ENCODE measurements at regions not wholly inside any gene's neighbourhood (a gene's known extent, or its start where the extent isn't known, plus 50 kb on each side); places are given as distances from the start of the nearest gene placed in this dataset.
"Not testable (repeated sequence)": the region's sequence is repeated elsewhere in the genome, so short reads cannot be mapped to it uniquely, and the experiment has no call there.

DNA sequence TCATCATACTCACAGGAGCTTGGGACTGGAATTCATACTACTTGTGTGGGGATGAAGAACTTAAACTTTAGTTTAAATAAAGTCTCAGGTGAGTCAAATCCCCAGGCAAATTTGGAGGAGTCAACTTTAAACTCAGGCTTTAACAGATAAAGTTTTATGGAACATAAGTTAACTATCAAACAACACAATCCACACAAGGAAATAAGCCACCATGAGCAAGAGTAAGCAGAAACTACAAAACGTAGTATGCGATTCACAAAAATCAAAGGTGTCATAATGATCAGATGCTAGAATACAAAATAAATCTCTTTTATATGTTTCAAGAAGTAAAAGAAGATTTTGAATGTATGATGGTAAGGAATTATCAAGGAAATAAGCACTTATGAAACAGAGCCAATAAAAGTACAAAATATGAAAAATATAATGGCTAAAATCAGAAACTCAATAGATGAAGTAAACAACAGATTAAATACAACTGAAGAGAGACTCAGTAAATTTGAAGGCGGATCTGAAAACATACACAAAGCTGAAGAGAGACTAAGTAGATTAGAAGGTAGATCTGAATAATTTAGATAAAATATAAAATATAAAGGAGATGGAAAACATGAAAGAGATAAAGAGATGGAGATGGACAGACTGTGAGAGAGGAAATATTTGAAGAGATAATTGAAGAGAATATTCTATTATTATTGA lies 97.5 kb upstream of the TWIST2 start:
- DNase-seq (ENCODE audit: low read depth): no peak

DNA sequence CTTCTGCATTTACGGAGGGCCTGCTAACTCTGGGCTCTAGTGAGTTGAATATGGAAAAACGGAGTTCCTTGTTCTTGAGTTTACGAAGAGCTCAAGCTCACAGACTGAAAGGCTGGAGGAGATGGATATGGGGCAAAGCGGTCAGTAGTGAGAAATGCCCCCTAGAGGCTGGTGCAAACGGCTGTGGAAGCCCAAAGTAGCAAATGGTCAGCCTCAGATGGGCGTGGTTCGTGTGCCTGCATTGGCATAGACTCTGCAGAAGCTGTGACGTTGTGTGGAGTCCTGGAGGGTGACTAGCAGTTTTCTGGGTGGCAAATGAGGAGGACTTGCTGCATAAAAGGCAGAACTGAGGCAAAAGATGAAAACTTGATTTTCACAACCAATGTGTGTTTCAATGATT lies 93.6 kb upstream of the TWIST2 start:
- DNase-seq (ENCODE audit: low read depth): no peak

DNA sequence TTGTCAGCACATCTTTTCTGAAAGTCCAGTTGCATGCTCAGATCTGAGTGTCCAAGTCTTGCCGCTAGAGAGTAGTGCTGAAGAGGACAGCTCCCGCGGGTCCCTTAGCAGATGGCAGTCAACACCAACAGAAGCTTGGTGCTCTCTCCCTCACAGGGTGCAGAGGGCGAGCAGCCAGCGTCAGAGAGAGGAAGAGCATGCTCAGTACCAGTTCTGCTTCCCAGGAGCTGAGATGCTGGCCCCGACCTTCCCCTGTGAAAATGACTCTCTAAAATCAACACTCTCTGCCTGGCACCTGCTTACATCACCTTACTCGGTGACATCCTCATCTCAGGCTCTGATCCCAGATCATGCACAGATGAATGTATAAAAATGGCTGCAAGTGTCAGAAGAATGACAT lies 86.0 kb upstream of the TWIST2 start:
- no peak for DNase-seq (ENCODE audit: low read depth)

DNA sequence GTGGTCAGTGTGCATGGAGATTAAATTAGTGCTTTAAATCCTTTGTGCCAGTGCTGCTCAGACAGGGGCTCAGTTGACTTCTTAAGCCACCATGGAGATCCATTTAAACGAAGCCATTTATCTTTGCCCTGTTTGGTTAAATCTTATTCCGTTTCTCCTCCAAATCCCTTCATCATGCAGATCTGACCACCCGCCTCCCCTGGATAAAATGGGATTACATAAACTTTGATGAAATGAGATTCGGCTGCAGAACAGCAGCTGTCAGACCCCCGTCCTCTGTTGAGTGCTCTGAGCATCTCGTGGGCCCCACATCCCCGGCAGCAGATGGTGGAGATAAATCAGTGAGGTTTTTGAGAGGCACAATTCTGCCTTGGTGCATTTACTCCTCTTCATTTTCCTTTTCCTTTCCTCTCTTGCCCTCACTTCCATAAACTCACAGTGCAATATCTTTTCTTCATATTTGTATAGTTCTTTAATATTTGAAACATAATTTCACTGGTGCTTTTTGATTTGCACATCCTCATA lies 84.4 kb upstream of the TWIST2 start:
- DNase-seq (ENCODE audit: low read depth): no peak

DNA sequence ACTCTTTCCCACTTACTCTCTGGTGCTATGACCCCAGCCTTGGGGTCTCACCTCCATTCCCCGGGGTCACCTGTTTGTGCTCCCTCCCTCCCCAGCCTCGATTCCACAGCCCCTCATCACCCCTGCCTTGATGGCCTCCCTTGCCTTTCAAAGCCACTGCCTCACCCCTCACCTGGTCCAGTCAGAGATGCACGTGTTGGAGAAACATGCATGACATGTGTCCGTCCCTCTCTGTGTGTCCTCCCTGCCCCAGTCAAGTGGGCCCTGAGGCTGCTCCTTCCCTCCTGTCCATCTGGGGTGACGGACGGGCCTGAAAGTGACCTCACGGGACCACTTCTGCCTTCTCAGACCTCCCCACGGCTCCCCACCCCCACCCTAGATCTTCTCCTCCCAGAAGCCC lies 82.3 kb upstream of the TWIST2 start:
- no peak for DNase-seq (ENCODE audit: low read depth)

DNA sequence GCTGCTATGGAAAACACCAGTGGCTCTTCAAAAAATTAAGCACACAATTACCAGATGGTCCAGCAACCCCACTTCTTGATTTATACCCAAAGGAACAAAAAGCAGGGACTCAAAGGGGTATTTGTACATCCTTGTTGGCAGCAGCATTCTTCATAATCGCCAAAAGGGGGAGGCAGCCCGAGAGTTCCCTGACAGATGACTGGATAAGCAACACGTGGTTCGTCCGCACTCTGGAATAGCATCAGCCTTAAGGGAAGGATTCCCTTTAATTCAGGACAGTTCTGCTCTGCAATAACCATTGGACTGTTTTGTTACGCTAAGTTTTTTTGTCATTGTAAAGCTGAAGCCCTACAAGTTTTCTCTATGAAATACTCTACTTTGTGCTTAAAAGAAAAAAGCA lies 76.7 kb upstream of the TWIST2 start:
- DNase-seq (ENCODE audit: low read depth): no peak

DNA sequence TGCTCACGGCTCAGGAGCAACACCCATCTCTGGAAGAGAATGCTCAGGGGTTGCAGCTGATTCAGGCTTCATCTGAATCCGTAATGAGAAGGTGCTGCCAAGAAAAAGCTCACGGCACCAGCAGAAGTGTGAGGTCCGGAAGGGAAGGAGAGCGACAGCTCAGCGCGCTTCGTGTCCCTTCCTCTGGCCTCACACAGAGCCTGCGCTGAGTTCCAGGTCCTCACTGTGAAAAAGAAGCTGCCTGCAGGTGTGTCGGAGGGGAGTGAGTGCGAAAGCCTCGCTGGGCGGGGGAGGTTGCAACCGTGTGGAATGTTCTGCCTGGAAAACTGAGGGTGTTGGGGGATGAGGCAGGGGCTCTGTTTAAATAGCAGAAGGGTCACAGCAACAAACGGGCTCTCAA lies 76.2 kb upstream of the TWIST2 start:
- DNase-seq (ENCODE audit: low read depth): no peak

DNA sequence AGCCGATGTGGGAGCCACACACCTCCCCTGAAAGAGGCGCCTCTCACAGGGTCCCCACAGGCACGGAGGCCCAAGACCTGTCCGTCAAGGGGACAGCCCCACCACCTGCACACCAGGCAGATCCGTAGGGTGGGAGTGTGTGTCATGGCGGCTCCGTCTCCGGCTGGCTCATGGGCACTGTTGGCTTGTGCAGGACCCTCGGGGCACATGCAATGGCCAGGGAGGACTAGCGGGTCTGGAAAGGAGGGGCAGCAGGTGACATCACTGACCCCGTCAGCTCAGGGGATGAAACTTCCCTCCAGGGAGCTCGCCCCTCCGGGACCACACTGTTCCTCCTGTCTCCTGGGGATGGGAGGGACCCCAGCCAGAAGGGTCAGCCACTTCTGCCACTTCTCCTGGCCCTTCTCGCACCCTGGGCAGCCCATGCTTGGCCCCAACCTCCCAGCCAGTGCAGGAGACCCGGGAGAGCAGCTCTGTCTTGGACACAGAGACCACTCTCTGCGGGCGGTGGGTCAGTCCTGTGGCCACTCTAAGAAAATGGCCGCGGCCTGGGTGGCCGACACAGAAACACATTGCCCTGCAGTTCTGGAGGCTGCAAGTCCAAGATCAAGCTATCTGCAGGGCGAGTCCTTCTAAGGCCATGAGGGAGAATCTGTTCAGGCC lies 75.1 kb upstream of the TWIST2 start:
- DNase-seq (ENCODE audit: low read depth): no peak

DNA sequence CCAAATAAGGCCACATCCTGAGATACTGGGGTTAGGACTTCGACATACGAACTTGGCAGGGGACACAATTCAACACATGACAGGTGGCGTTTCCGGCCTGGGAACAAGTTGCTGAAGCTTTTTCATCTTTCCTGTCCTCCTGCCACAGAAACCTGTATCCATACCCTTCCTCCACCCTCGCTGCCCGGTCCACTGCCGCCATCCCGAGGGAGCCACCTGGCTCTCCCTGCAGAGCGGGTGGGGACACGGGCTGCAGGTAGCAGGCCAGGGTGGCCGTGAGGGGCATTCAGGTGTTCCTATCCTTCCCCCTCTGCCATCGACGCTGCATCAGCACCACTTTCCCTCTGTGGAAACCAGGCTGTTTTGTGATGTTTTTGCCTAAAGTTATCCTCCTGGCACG lies 74.4 kb upstream of the TWIST2 start:
- DNase-seq (ENCODE audit: low read depth): no peak

DNA sequence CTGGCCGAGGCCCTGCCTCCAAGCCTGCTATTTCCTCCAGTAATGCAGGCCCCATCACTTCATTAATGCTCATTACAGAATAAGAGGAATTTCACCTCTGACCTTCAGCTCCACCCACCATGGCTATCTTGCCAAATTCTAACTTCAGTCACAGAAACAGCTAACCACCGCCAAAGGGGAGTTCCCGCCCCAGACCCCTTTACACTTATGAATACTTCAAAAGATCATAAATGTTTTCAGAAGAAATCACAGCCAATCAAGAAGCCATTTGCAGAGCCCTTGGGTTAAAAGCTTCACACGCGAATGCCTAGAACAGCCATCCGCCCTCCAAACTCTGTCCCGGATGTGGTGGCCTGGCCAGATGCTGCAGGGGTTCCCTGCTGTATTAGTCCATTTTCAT lies 73.8 kb upstream of the TWIST2 start:
- no peak for DNase-seq (ENCODE audit: low read depth)

DNA sequence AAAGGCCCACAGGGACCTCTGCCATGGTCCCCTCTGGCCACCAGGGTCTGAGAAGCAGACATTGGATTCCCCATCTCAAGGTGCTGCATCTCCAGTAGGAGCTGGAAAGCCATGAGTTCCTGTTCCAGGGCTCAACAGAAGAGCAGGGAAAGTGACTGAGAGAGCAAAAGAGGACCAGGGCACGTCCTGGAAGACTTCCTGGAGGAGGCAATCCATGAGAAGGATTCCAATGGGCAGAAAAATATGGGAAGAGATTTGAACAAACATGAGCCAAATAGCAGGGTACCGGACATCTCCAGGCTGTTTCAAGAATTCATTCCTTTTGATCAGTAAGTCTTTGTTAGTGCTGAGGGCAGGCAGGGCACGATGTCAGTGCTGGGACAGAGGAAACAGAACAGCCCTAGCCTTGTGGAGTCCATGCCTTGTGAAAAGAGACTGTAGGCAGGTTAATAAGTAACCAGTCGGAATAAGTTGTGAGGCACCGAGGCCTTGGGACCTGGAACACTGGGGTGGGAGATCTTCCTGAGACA lies 72.8 kb upstream of the TWIST2 start:
- DNase-seq (ENCODE audit: low read depth): no peak

DNA sequence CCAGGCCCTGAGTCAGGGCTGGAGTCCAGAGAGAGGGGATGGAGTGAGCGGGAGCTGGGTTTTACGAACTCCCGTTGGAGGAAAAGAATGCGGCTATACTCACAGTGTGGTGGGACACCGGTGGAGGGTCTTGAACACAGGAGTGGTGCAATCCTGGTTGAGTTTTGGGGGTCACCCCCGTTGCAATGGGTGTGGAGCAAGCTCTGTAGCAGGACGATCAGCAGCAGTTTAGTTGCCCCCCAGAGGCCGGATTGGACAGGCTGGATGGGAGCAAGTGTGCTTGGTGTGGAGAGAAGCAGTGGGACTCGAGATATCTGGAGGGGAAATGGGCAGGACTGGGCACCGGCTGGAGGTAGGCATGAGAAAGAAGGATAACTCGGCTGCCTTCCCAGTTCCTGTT lies 72.3 kb upstream of the TWIST2 start:
- no peak for DNase-seq (ENCODE audit: low read depth)

DNA sequence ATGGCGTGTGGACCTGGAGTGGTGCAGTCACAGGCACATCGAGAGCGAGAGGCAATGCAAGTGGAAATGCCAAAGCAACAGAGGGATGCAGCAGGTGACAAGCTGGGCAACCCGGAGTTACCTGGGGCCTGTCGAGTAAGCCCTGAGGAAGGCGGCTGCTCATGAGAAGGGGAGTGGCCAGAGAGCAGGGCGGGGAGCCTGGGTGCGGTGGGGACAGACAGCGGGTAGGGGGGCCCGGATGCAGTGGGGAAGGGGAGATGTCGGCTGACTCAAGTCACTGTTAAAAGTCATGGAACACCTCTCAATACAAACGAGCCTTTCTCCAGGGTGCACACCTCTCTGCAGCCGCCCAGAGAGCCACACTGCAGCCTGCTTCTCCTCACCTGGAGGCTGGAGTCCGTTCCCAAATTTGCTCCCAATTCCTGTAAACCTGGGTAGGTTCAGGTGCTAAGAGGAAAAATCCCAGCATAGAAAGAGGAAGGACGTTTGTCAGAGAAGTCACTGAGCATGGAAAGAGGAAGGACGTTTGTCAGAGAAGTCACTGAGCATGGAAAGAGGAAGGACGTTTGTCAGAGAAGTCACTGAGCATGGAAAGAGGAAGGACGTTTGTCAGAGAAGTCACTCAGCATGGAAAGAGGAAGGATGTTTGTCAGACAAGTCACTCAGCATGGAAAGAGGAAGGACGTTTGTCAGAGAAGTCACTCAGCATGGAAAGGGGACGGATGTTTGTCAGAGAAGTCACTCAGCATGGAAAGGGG lies 71.7 kb upstream of the TWIST2 start:
- no peak for DNase-seq (ENCODE audit: low read depth)

DNA sequence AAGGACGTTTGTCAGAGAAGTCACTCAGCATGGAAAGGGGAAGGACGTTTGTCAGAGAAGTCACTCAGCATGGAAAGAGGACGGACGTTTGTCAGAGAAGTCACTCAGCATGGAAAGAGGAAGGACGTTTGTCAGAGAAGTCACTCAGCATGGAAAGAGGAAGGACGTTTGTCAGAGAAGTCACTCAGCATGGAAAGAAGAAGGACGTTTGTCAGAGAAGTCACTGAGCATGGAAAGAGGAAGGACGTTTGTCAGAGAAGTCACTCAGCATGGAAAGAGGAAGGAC lies 71.2 kb upstream of the TWIST2 start:
- DNase-seq (ENCODE audit: low read depth): not testable (repeated sequence)

DNA sequence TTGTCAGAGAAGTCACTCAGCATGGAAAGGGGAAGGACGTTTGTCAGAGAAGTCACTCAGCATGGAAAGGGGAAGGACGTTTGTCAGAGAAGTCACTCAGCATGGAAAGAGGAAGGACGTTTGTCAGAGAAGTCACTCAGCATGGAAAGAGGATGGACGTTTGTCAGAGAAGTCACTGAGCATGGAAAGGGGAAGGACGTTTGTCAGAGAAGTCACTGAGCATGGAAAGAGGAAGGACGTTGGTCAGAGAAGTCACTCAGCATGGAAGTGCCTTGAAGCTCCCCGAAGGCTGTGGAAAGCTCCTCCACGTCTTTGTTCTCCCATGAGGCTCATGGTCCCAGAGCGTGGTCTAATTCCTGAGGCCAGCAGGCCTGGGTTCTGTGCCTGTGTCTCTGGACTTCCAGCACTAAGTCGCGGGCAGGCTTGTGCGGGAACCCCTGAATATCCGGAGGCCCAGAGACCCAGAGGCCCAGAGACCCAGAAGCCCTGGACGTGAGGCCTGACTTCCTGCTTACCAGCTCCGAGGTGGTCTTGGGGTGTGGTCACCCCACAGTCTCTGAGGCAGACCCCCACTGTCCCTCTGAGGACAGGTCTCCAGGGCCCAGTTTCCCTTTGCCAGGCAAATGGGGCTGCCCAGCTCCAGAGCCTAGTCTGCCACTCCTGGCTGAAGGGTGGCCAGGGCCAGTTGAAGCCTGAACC lies 70.4 kb upstream of the TWIST2 start:
- DNase-seq (ENCODE audit: low read depth): no peak

DNA sequence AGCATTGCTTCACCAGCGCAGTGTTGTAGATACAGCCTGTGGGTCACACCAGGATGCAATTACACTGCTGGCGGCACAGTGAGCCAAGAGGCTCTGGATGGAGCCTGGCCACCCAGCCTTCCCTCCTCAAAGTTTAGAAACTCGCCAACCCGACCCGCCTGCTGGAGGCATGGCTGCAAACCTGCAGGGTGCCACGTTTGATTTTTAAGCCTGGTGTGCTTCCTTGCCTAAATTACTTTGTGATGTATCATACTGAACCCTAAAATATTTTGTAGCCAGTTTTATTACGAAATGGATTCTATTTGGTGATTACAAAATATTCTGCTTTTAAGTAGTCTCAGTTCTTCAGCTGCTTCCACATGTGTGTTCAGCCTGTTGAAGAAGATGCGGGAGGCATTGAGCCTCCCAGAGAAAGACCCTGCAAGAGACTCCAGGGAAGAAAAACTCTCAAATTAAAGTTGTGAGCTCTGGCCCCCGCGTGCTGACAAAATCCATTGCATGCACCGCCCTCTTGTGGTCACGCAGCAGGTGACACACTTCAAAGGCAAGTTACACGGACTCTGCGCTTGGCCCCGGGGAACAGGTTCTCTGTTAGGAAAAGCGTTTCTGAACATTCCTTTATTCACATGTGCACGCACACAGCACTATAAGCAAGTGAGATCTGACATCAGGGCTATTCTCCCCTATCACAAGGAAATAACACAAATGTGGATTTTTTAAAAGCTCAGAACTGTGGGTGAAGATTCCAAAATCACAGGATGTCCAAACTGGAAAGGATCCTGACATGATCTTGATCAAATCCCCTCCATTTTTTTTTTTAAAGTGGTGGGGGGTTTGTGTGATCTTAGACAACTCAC lies 63.0 kb upstream of the TWIST2 start:
- peak; percentile 11 for DNase-seq (ENCODE audit: low read depth)

DNA sequence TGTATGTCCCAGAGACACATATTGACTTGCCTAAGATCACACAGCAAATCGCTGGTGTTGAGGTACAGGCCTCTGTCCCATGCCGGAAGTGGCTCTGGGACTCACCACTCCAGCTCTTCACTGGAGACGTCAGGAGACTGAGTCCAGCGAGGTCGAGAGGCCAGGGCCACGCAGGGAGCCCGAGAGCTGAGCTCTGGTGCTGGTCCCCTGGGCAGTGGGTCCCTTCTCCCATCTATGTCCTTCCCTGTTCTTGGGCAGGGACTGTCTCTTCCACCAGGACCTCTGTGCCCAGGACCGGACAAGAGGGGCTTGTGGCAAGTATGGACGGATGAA lies 62.4 kb upstream of the TWIST2 start:
- DNase-seq (ENCODE audit: low read depth): no peak

DNA sequence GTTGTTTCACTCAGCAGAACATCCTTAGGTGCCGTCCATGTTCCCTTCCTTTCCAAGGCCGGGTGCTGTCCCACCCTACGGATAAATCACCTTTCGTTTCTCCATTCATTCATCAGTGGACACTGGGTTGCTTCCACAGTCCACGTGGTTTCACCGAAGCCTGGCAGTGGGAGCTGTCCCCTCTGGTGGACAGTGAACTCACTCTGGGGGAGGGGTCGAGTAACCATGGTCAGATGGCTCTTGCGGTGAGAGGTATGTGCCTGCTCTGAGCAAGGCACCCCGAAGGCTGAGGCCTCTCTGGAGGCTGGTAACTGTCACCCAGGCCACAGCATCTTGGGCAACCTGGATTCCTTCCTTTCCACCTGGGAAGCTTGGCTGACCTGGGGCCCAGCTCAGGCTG lies 61.5 kb upstream of the TWIST2 start:
- no peak for DNase-seq (ENCODE audit: low read depth)

DNA sequence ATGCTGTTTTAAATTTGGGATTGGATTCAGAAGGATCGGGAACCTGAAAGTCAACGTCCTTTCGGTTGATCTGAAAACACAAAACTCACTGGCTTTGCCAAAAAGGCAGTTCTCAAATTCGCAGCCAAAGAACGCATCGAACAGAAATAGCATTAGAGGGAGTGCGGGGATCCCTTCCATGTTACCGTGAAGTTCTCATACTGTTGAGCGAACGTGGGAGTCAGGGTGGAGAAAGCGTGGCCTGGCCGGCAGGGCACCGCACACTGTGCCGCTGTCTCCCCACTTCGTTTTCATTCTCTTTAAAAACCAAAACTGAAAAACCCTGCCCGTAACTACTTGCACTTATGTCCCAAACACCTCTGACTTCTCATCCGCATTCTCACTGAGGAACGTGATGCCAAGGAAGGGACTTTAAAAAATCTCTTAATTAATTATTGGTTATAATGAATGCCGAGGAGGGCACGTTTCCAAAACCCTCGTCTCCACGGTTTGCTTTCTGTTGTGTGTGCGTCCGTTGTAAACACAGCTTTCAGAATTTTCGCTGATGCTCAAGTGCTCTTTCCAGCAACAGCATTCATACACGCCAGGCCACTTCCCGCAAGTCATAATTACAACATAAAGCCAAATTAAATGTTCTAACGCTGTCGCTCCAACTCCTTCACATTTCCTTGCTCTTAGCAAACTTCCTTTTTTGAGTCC lies 60.9 kb upstream of the TWIST2 start:
- no peak for DNase-seq (ENCODE audit: low read depth)

DNA sequence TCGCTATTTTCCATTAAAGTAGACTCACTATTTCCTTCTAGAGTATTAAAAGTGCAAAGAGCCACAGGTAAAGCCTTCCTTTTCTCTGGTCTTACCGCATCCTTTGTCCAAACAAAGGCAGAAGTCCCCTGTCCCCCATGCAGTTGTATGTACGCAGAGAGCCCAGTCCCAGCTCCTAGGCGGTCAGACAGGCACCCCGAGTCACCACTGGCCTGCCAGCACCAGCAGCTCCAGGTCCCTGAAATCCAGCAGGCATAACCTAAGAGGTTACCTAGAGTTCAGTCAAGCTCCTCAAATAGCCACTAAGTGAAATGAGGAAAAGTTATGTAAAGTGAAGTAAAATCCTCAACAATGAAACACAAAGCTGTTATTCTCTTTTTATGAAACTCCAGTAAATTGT lies 60.4 kb upstream of the TWIST2 start:
- no peak for DNase-seq (ENCODE audit: low read depth)

DNA sequence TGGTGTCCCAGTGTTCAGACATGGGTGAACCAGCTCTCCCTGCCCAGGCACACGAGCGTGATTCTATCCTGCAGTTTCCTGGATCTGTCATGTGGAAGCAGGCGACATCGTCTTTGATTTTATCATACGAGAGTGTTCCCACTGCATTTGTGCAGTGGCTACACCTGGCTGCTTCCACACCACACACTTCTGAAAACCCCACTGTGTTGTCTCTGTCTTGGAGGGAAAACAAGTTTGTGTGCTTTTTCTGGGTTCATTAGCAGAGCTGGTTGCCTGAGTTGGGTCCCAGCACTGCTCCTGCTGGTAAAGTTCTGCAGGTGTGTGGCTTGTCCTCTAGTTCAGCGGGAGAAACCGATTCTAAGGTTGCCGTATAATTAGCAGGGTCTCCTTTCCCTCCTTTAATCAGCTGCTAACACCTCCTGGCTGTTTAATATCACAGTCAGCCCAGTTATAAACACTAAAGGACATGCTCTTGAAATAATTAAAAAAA lies 58.5 kb upstream of the TWIST2 start:
- DNase-seq (ENCODE audit: low read depth): no peak

All from stimulated activated CD8-positive, alpha-beta memory T cell treated with anti-CD3 and anti-CD28 coated beads, Interleukin-12 subunit alpha, Interleukin-12 subunit beta, amount 100 ng/mL, for 4 hours (primary cell).